ENCODE measurements at regions not wholly inside any gene's neighbourhood (a gene's known extent, or its start where the extent isn't known, plus 50 kb on each side); places are given as distances from the start of the nearest gene placed in this dataset.
A peak's percentile ranks its signal among the peaks of the same experiment; 100 is the strongest.

GRCh38 chr3:101049532-101049931, 56.3 kb upstream of the ABI3BP start:
- Histone ChIP-seq H4K20me1 (ENCODE audit: low read length) (no peaks in the 10 kb centered on the region), H3K4me2 (ENCODE audit: low read length) (no peak overlapping the region), H3F3A (ENCODE audit: low read length, unreplicated experiment) (no peaks in the 10 kb centered on the region), H3K36me3 (ENCODE audit: low read depth, low read length) (no peaks in the 10 kb centered on the region), H3K9ac (ENCODE audit: low read length) (no peak overlapping the region), H3K4me3 (ENCODE audit: low read length) (no peak overlapping the region), H3K79me2 (ENCODE audit: low read length) (no peaks in the 10 kb centered on the region), H3K4me1 (ENCODE audit: insufficient read depth, low read length) (no peaks in the 10 kb centered on the region), H3K27me3 (ENCODE audit: low read length) (no peaks in the 10 kb centered on the region), H2AFZ (ENCODE audit: low read length) (no peak overlapping the region), H3K9me2 (replicated peaks; ENCODE audit: low read length) (no peaks in the 10 kb centered on the region), H3K27ac (ENCODE audit: low read length) (no peak overlapping the region), H3K9me3 (ENCODE audit: low read length) (no peaks in the 10 kb centered on the region)
- CTCF ChIA-PET: no interaction called here
- TF ChIP-seq EZH2phosphoT487 (IDR thresholded peaks at IDR 0.05; ENCODE audit: borderline replicate concordance, low read length) (no peak), EZH2 (IDR thresholded peaks at IDR 0.05; ENCODE audit: low read length, unreplicated experiment) (no peak), CTCF (conservative IDR thresholded peaks at IDR 0.05; ENCODE audit: low read depth, low read length) (no peak)
- DNase-seq (no peak), ATAC-seq (no peak)
- BruUV-seq (replicated peaks): no TSS peak
- intact Hi-C loops (cut with micrococcal nuclease): no loop called here
- POLR2A ChIA-PET (ENCODE audit: unreplicated experiment): no interaction called here

DNA sequence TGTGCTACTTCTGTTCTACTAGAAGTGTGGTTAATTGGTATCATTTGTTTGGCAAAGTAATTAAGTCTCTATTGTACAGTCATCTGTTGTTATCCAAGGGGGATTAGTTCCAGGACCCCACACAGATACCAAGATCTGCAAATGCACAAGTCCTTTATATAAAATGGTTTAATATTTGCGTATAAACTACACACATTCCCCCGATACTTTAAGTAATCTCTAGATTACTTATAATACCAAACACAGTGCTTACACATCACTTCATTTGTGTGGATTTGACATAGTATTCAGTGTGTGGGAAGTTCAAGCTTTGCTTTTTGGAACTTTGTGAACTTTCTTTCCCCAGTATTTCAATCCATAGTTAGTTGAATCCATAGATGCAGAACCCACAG, 50.5 kb upstream of the ABI3BP start:
- ATAC-seq: no peak; the same call in 1 of the 2 replicates
- intact Hi-C loops (cut with micrococcal nuclease): no loop called here
- Histone ChIP-seq H3K27ac (ENCODE audit: low read length) (no peak overlapping the region), H3K4me1 (ENCODE audit: insufficient read depth, low read length) (peaks cover 24% of the 10 kb centered on the region), H3K4me2 (ENCODE audit: low read length) (no peak overlapping the region), H3K9ac (ENCODE audit: low read length) (no peak overlapping the region), H3K36me3 (ENCODE audit: low read depth, low read length) (no peaks in the 10 kb centered on the region), H4K20me1 (ENCODE audit: low read length) (no peaks in the 10 kb centered on the region), H3F3A (ENCODE audit: low read length, unreplicated experiment) (no peaks in the 10 kb centered on the region), H3K79me2 (ENCODE audit: low read length) (no peaks in the 10 kb centered on the region), H3K4me3 (ENCODE audit: low read length) (no peak overlapping the region), H3K9me2 (replicated peaks; ENCODE audit: low read length) (no peaks in the 10 kb centered on the region), H2AFZ (ENCODE audit: low read length) (no peak overlapping the region), H3K9me3 (ENCODE audit: low read length) (no peaks in the 10 kb centered on the region), H3K27me3 (ENCODE audit: low read length) (no peaks in the 10 kb centered on the region)
- TF ChIP-seq EZH2 (IDR thresholded peaks at IDR 0.05; ENCODE audit: low read length, unreplicated experiment) (no peak), EZH2phosphoT487 (IDR thresholded peaks at IDR 0.05; ENCODE audit: borderline replicate concordance, low read length) (no peak), CTCF (conservative IDR thresholded peaks at IDR 0.05; ENCODE audit: low read depth, low read length) (no peak)
- ChIA-PET CTCF (no interaction called here), POLR2A (ENCODE audit: unreplicated experiment) (no interaction called here)
- no TSS peak for BruUV-seq (replicated peaks)
- DNase-seq: no peak

DNA sequence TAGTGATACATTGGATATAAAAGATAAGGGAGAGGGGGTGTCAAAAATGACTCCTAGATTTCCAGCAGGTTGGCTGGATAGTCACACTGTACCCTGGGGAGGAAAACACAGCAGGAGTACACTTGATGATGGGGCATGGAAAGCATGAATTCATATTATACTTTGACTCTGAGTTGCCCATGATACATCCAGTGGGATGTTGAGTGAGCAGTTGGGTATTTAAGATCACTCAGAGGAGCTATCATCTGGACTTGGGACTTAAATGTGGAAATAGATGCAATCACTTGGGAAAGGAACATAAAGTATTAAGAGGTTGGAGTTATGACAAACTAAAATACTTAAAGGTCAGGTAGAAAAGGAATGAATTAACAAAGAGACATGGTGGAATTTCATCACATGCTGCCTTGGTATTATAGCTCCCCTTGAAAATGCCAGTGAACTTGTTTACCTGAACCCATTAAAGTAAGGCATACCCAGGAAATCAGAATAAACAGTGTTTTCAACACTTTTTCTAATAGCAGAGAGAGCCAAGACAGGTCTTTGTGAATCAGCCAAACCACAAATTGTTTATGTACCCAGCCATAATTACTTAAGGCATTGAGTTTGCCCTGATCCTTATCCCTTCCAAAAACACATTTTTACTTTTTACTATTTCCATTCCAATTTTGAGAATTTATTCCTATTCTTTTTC, 49.9 kb upstream of the ABI3BP start:
- intact Hi-C loops (cut with micrococcal nuclease): no loop called here
- Histone ChIP-seq H3K79me2 (ENCODE audit: low read length) (no peaks in the 10 kb centered on the region), H3K9me2 (replicated peaks; ENCODE audit: low read length) (no peaks in the 10 kb centered on the region), H3K36me3 (ENCODE audit: low read depth, low read length) (no peaks in the 10 kb centered on the region), H2AFZ (ENCODE audit: low read length) (no peak overlapping the region), H3K27ac (ENCODE audit: low read length) (no peak overlapping the region), H3K4me3 (ENCODE audit: low read length) (no peak overlapping the region), H4K20me1 (ENCODE audit: low read length) (no peaks in the 10 kb centered on the region), H3F3A (ENCODE audit: low read length, unreplicated experiment) (no peaks in the 10 kb centered on the region), H3K27me3 (ENCODE audit: low read length) (no peaks in the 10 kb centered on the region), H3K4me2 (ENCODE audit: low read length) (no peak overlapping the region), H3K4me1 (ENCODE audit: insufficient read depth, low read length) (peaks cover 30% of the 10 kb centered on the region), H3K9ac (ENCODE audit: low read length) (no peak overlapping the region), H3K9me3 (ENCODE audit: low read length) (no peaks in the 10 kb centered on the region)
- TF ChIP-seq CTCF (conservative IDR thresholded peaks at IDR 0.05; ENCODE audit: low read depth, low read length) (no peak), EZH2 (IDR thresholded peaks at IDR 0.05; ENCODE audit: low read length, unreplicated experiment) (no peak), EZH2phosphoT487 (IDR thresholded peaks at IDR 0.05; ENCODE audit: borderline replicate concordance, low read length) (no peak)
- ChIA-PET CTCF (no interaction called here), POLR2A (ENCODE audit: unreplicated experiment) (no interaction called here)
- ATAC-seq (peak; percentile 75), DNase-seq (peak; percentile 63)
- no TSS peak for BruUV-seq (replicated peaks)

Data from PC-3 (cell line).